ENCODE measurements at regions not wholly inside any gene's neighbourhood (a gene's known extent, or its start where the extent isn't known, plus 50 kb on each side); places are given as distances from the start of the nearest gene placed in this dataset.
A peak's percentile ranks its signal among the peaks of the same experiment; 100 is the strongest.

DNA sequence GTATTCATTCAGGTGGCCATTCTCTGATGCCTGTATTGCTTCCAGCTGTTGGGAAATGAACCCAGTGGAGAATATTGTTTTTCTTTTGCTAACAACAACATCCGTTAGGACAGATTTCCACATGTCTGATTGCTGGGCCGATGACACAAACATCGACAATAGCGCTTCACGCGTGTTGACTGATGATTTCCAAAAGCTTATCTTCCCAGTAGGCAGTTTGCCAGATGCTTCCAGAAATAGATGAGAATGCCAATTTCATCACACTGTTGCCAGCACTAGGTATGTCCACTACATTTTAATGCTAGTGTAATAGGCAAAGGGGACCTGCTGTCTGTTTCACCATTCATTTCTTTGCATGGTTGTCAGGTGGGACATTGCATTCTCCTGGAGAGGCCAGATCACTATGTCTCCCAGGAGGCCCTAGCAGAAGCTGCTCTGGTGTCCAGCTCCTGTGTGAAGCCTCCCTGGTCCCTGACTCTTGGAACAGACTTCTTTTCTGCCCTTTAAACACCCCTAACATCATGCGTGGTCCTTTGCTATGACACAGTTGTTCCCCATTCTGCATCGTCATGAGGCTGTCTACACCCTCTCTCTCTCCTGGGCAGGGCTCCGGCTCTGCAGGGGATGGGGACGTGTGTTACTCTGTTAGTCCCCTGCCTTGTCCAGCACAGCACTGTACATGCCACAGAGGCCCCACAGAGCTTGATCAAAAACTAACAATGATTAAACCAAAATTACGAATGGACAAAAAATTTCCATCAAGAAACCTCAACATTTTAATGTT, 181.6 kb downstream of the CDH26 start:
- H3K9ac ChIP-seq (ENCODE audit: low read length in 3 of 3): no peak overlapping the region
- H3K9me3 ChIP-seq (ENCODE audit: control insufficient read depth in 2 of 3, insufficient read depth in 1 of 3, low read length in 3 of 3): no peaks in the 10 kb centered on the region
- TF ChIP-seq, protein P1, sequence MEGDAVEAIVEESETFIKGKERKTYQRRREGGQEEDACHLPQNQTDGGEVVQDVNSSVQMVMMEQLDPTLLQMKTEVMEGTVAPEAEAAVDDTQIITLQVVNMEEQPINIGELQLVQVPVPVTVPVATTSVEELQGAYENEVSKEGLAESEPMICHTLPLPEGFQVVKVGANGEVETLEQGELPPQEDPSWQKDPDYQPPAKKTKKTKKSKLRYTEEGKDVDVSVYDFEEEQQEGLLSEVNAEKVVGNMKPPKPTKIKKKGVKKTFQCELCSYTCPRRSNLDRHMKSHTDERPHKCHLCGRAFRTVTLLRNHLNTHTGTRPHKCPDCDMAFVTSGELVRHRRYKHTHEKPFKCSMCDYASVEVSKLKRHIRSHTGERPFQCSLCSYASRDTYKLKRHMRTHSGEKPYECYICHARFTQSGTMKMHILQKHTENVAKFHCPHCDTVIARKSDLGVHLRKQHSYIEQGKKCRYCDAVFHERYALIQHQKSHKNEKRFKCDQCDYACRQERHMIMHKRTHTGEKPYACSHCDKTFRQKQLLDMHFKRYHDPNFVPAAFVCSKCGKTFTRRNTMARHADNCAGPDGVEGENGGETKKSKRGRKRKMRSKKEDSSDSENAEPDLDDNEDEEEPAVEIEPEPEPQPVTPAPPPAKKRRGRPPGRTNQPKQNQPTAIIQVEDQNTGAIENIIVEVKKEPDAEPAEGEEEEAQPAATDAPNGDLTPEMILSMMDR (IDR thresholded peaks at IDR 0.05; ENCODE audit: borderline replicate concordance, extremely low read depth, insufficient read depth): no peak
- H3K27ac ChIP-seq (ENCODE audit: low read depth in 2 of 2, low read length in 2 of 2): peak overlapping the region in 1 of 2 donors; percentile 5
- H3K27me3 ChIP-seq (ENCODE audit: control insufficient read depth, insufficient read depth, low read length): no peaks in the 10 kb centered on the region
- FAIRE-seq: no peak
- no peaks in the 10 kb centered on the region for H3K36me3 ChIP-seq (ENCODE audit: control insufficient read depth in 2 of 3, insufficient read depth in 3 of 3, low read length in 3 of 3)
- intact Hi-C loops (cut with DNase I): no loop called here
- no peak for DNase-seq
- no peak overlapping the region for H3K4me3 ChIP-seq (ENCODE audit: low read length in 3 of 3)
- peaks cover 0 to 4% (median 0%) of the 10 kb centered on the region in 3 donors for H3K4me1 ChIP-seq (ENCODE audit: control insufficient read depth in 2 of 3, insufficient read depth in 2 of 3, low read depth in 1 of 3, low read length in 3 of 3)

DNA sequence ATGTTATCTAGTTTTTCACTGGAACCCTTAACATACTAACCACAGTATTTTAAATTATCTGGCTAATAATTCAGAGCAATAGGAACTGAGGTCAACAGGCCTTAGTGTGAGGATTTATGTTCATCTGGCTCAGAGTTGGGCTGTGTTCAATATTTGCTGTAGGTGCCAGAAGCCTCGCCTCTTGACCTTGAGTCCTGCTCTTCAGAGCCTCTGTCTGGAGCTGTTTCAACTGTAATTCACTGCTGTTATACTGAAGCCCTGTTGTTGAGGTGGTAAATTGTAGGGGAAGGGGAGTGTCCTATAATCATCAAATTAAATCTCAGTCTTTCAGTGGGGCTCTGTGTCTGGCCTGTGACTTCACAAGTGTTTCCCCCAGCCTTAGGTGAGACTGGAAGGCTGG, 184.4 kb downstream of the CDH26 start:
- Histone ChIP-seq H3K27ac (ENCODE audit: low read depth in 2 of 2, low read length in 2 of 2) (no peak overlapping the region), H3K9me3 (ENCODE audit: control insufficient read depth in 2 of 3, insufficient read depth in 1 of 3, low read length in 3 of 3) (no peaks in the 10 kb centered on the region), H3K9ac (ENCODE audit: low read length in 3 of 3) (no peak overlapping the region), H3K27me3 (ENCODE audit: control insufficient read depth, insufficient read depth, low read length) (no peaks in the 10 kb centered on the region), H3K4me3 (ENCODE audit: low read length in 3 of 3) (no peak overlapping the region), H3K36me3 (ENCODE audit: control insufficient read depth in 2 of 3, insufficient read depth in 3 of 3, low read length in 3 of 3) (no peaks in the 10 kb centered on the region), H3K4me1 (ENCODE audit: control insufficient read depth in 2 of 3, insufficient read depth in 2 of 3, low read depth in 1 of 3, low read length in 3 of 3) (peaks cover 0 to 4% (median 0%) of the 10 kb centered on the region in 3 donors)
- DNase-seq (no peak), FAIRE-seq (no peak)
- TF ChIP-seq, protein P1 (IDR thresholded peaks at IDR 0.05; ENCODE audit: borderline replicate concordance, extremely low read depth, insufficient read depth): no peak
- intact Hi-C loops (cut with DNase I): no loop called here

DNA sequence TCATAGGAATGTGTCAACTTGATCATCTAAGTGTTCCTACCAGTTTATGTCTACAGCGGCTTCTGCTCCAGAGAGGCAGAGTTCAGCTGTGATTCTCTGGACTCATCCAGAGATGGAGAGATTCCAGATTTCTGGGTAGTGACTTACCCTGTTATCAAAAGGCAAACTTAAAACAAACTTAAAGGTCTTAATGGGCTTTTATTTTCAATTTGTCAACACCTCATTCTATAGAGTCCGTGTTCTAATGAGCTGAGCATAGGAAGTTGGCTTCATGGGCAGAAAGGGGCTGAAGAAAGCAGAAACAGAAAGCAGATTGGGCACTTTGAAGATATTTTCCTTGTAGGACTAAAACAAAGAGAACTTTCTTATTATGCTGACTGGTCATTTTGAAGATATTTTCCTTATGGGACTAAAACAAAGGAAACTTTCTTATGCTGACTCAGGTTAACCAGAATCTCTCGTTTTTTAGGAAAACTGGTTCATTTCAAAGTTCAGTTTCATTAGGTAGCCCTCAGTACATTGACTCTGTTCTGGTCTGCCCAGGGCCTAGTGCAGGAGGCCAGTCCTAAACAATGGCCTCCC, 185.1 kb downstream of the CDH26 start:
- peaks cover 0 to 4% (median 0%) of the 10 kb centered on the region in 3 donors for H3K4me1 ChIP-seq (ENCODE audit: control insufficient read depth in 2 of 3, insufficient read depth in 2 of 3, low read depth in 1 of 3, low read length in 3 of 3)
- no peaks in the 10 kb centered on the region for H3K36me3 ChIP-seq (ENCODE audit: control insufficient read depth in 2 of 3, insufficient read depth in 3 of 3, low read length in 3 of 3)
- intact Hi-C loops (cut with DNase I): no loop called here
- no peaks in the 10 kb centered on the region for H3K9me3 ChIP-seq (ENCODE audit: control insufficient read depth in 2 of 3, insufficient read depth in 1 of 3, low read length in 3 of 3)
- H3K9ac ChIP-seq (ENCODE audit: low read length in 3 of 3): no peak overlapping the region
- TF ChIP-seq, protein P1 (IDR thresholded peaks at IDR 0.05; ENCODE audit: borderline replicate concordance, extremely low read depth, insufficient read depth): no peak
- no peak overlapping the region for H3K27ac ChIP-seq (ENCODE audit: low read depth in 2 of 2, low read length in 2 of 2)
- no peak overlapping the region for H3K4me3 ChIP-seq (ENCODE audit: low read length in 3 of 3)
- DNase-seq (no peak), FAIRE-seq (no peak)
- no peaks in the 10 kb centered on the region for H3K27me3 ChIP-seq (ENCODE audit: control insufficient read depth, insufficient read depth, low read length)

Measured in kidney (tissue), 13 donors.